T-helper 22 cell (primary cell): ENCODE measurements at regions not wholly inside any gene's neighbourhood (a gene's known extent, or its start where the extent isn't known, plus 50 kb on each side); places are given as distances from the start of the nearest gene placed in this dataset.
"Not testable (repeated sequence)": the region's sequence is repeated elsewhere in the genome, so short reads cannot be mapped to it uniquely, and the experiment has no call there.

Experiments
- DNase-seq: peaks from one replicate; pipeline ENCODE4 v3.0.0-alpha.2; 2020; ENCODE audit warnings: low read depth

- no peak for DNase-seq
Observed at GRCh38 chr1:101122452-101123166, 97.0 kb upstream of the DPH5 start.

DNA sequence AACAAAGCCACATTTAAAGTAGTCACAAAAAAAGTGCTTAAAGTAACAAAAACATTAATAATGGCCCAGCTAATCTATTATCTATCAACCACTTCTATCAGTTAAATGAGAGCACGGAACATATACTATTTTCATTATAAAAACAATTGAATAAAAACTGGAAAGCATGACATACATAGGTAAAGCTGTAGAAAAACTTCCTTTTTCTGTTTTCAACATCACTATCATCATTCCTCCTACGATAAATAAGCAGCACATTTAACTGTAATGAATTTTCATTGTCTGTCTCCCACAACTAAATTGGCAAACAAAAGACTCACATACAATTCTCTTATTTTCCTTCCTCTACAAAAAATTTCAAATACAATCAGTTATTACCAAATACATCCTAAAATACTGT is 96.4 kb upstream of the DPH5 start:
- no peak for DNase-seq

DNA sequence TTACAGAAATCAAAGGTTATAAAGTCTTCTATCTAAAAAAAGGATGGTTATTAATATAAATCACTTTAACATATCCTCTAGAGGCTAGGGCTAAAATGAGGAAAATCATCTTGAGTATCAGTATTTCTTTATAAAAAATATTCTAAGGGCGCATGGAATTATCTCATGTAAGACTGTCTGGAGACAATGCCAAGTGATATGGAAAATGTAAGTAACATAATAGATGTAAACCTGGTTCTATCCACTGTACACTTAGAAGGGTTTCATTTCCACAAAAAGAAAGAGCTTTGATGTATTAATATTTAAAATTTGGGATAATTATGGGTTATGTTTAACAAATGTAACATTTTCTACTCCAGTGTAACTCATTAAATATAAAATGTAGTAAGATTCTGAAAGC is 95.9 kb upstream of the DPH5 start:
- no peak for DNase-seq

DNA sequence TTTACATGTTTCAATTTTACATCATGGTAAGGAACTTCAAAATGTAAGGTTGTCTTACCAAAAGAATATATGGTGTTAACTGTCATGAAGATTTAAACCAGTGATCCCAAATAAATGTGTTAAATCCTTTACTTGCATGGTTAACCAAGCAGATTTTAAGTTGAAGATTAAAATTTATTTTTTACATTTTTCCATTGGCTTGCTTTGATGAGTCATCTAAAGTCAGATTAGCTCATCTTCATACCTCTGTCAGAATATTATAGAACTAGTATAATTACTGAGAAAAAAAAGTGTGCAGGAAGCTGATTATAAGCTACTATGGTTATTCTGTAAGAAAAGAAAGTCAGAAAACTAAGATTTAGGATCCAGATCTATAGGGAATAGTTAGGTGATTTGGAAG is 95.3 kb upstream of the DPH5 start:
- DNase-seq = no peak

- DNase-seq = no peak
Observed at GRCh38 chr1:101119289-101119688, 93.7 kb upstream of the DPH5 start.

DNA sequence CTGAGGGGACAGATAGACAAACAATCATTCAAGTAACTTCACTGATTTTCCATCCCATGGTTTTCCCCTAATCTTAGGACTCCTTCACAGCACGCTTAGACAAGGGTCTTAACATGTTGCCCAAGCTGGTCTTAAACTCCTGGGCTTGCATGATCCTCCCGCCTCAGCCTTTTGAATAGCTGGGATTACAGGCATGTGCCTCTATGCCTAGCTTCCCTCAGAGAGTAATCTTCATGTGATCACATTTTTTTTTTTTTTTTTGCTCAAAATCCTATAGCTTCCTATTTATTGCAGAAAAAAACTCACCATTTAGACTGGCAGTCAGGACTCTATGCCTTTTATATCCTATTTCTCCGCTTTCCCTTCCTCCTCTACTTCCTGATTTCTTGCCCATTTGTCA is 90.4 kb upstream of the DPH5 start:
- no peak for DNase-seq

DNA sequence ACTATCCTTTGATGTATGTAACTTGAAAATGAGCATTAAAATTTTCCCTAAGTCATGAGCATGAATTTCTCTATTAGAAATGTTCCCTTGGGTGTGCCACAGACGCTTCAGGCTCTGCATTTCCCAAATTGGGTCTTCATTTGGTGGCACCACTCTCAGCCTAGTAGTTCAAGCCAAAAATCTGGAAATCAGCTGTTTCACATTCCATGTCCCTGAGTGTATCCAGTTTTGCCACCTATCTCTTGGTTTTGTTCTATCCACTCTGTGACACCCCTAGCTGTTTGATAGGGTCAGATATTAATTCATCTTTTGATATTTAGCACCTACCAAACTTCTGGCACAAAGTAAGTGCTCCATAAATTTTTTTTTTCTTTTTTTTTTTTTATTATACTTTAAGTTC is 89.5 kb upstream of the DPH5 start:
- DNase-seq = no peak

- DNase-seq = not testable (repeated sequence)
Observed at GRCh38 chr1:101114128-101114527, 88.5 kb upstream of the DPH5 start.

- peak; percentile 74 for DNase-seq
Observed at GRCh38 chr1:101112051-101112780, 86.6 kb upstream of the DPH5 start.

- no peak for DNase-seq
Observed at GRCh38 chr1:101111461-101111860, 85.9 kb upstream of the DPH5 start.

DNA sequence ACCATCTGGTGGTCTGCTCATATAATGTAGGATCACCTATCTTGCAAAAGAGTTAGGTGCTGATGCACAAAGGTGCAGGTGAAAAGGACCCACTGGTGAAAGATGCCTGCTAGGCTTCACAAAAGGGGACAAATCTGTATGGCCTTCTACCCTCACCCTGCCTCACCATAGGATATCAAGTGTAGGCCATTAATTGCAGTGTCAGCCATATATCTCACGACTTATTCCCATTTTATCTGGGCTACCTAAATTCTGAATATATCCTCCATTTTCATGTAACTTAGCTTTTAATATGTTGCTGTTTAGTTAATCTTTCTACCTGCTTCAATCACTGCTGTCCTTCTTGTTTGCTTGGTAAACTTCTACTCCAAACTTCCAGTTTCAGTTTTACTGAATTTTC is 84.2 kb upstream of the DPH5 start:
- no peak for DNase-seq

- no peak for DNase-seq
Observed at GRCh38 chr1:101108111-101108500, 82.5 kb upstream of the DPH5 start.

DNA sequence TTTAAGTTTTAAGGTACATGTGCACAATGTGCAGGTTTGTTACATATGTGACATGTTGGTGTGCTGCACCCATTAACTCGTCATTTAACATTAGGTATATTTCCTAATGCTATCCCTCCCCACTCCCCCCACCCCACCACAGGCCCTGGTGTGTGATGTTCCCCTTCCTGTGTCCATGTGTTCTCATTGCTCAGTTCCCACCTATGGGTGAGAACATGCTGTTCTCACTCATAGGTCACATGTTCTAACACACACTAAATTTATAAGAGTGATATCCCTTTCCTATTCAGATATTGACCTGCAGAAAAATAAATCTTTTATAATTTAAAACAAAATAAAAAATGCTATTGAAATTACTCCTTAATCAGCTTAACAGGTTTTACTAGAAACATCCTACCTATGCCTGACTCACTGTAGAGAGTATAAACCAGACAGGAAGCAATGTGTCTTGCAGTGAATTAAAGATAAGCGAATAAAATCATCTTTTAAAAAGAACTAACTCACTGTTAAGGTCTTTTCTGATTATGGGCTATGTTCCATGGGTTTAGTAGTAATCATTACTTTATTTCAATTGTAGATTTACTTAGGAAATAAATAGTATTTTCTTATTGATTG is 82.0 kb upstream of the DPH5 start:
- no peak for DNase-seq

- no peak for DNase-seq
Observed at GRCh38 chr1:101105877-101106276, 80.3 kb upstream of the DPH5 start.

GRCh38 chr1:101102426-101103156 is 77.0 kb upstream of the DPH5 start:
- DNase-seq = no peak

DNA sequence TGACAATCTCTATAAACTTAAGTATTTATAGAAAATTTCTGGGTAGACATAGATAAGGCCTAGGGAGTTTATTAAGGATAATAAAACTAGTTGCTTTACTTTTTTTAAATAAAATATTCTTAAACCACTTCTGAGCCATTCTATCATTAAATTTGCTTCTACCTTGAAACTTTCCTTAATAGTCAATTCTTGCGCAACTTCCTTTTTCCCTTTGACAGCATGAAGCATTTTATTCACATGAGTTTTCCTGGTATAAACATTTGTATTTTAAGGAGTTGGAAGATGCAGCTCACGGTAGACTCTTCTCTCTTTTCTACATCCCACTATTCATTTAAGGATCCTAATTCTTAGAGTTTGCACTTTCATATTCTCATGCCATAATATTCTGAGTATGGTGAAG is 75.8 kb upstream of the DPH5 start:
- DNase-seq = no peak

GRCh38 chr1:101100674-101101073 is 75.1 kb upstream of the DPH5 start:
- no peak for DNase-seq

DNA sequence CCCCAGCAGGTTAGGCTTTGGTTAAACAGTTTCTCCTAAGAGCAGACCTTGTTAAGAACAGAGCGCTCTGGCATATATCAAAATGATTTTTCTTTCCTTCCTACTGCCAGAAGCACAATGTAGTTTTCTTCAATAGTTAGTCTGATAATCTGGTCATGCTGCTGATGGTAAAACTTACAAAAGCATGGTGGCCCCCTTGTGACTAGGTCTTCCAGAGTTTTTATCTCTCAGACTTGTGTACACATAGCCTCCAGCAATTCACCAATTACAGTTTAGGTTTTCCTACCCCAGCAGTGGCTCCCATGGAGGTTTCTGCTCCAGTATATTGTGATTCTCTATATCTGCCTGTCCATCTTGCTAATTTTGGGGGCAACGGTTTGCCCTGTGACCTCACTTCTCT is 73.3 kb upstream of the DPH5 start:
- DNase-seq = no peak

DNA sequence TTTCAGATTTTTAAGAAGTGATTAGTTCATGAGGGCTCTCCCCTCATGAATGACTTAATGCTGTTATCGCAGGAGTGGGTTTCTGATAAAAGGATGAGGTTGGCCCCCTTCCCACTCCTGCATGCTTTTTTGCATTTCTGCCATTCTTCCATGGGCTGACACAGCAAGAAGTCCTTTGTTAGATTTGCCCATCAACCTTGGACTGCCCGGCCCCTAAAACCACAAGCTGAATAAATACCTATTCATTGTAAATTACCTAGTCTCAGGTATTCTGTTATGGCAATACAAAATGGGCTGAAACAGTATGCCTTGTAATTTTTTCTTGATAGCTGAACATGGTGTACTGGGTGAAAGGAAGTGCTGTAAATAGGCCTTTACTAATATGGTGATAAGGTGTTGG is 72.7 kb upstream of the DPH5 start:
- no peak for DNase-seq

DNA sequence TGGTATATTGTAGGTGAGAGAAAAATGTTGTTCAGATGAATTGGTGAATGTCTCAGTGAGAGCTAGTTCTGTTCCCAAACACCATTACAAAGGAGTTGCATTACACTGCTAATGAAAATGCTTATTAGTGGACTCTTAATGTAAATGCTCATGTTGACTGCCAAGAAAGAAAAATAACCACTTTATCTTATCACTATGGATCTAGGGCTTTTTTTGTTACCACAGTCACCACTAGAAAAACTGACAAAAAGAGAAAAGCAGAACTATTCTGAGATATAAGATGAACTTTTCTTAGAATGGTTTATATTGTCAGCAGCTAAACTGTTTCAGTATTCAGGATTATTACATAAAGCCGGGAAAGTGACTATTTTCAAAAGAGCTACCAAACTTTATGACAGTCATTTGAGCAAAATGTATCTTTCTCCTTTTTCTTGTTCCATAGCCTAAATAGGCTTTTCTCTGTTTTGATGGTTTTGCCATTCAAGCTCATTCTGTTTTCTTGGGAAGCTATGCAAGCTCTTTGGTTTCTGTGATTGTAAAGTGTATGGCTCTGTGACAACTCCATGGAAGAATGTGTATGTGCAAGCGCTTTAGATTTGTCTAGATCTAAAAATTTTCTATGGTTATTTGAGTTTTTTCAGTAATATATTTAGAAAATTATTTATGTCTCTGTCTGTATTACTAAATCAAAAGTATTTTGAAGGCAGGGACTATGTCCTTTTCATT is 64.2 kb upstream of the DPH5 start:
- no peak for DNase-seq

DNA sequence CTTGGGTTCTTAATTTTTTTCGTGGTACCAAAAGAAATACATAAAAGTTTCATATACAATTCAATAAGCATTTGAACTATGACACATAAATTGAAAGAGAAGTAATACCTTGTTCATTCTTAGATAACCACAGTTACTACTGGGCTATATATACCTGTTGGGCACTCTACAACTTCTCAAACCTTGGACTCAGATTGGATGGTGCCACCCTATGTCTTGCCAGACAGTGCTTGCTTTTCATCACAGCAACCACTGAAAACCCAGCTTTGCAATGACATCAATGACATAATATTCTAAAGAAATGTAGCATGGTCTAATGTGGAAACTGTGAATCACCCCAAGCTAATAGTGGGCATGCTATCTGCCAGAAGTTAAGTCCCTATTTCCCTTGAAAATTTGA is 62.8 kb upstream of the DPH5 start:
- DNase-seq = no peak

- no peak for DNase-seq
Observed at GRCh38 chr1:101086783-101087182, 61.2 kb upstream of the DPH5 start.
